SK-N-SH (cell line): ENCODE measurements at regions not wholly inside any gene's neighbourhood (a gene's known extent, or its start where the extent isn't known, plus 50 kb on each side); places are given as distances from the start of the nearest gene placed in this dataset.

Experiments
- CHD2 ChIP-seq: fragments of 150-350 bp; IDR thresholded peaks from 2 replicates; pipeline ENCODE4 v1.6.1; 2018; ENCODE audit warnings: low read length; ENCODE audit not compliant: partially characterized antibody
- CTCF ChIP-seq: fragments of 200-600 bp; sonication (generic); IDR thresholded peaks from 2 replicates; pipeline ENCODE4 v1.6.1; 2017; ENCODE audit warnings: antibody characterized with exemption, mild to moderate bottlenecking, moderate library complexity
- EZH2phosphoT487 ChIP-seq: fragments of 200-600 bp; sonication (generic); IDR thresholded peaks from 2 replicates; pipeline ENCODE4 v1.6.1; 2017; ENCODE audit warnings: low read depth, mixed run types, mild to moderate bottlenecking, antibody characterized with exemption, moderate library complexity, borderline replicate concordance
- FOXJ3 ChIP-seq: sonication (generic); formaldehyde crosslinking; IDR thresholded peaks from 2 replicates; pipeline ENCODE4 v1.5.1; 2020; ENCODE audit warnings: mild to moderate bottlenecking, missing genetic modification reagents
- MAX ChIP-seq: IDR thresholded peaks from 2 replicates; pipeline ENCODE4 v1.4.0; 2012; ENCODE audit warnings: low read depth
- NRF1 ChIP-seq: IDR thresholded peaks from 2 replicates; pipeline ENCODE4 v1.6.1; 2012; ENCODE audit warnings: low read depth, mild to moderate bottlenecking, low read length
- POLR2AphosphoS5 ChIP-seq: IDR thresholded peaks from 2 replicates; pipeline ENCODE4 v1.6.1; 2012; ENCODE audit warnings: low read depth, low read length
- RAD21 ChIP-seq: IDR thresholded peaks from 2 replicates; pipeline ENCODE4 v1.6.1; 2012; ENCODE audit warnings: mild to moderate bottlenecking, low read length
- RFX5 ChIP-seq: IDR thresholded peaks from 2 replicates; pipeline ENCODE4 v1.6.1; 2012; ENCODE audit warnings: mild to moderate bottlenecking, improper control_type of control experiment, low read length
- TAF1 ChIP-seq: IDR thresholded peaks from 2 replicates; pipeline ENCODE4 v1.6.1; 2012; ENCODE audit warnings: low read depth, mild to moderate bottlenecking, low read length, moderate library complexity, borderline replicate concordance
- USF1 ChIP-seq: IDR thresholded peaks from 2 replicates; pipeline ENCODE4 v1.4.0; 2012; ENCODE audit warnings: low read depth, borderline replicate concordance
- USF2 ChIP-seq: fragments of 150-350 bp; IDR thresholded peaks from 2 replicates; pipeline ENCODE4 v1.6.1; 2017; ENCODE audit warnings: antibody characterized with exemption, low read length, low read depth, borderline replicate concordance
- ZBTB33 ChIP-seq: IDR thresholded peaks from 2 replicates; pipeline ENCODE4 v1.4.0; 2012; ENCODE audit warnings: low read depth, borderline replicate concordance

GRCh38 chr1:59007429-59007819 lies 223.6 kb upstream of the JUN start:
- TF ChIP-seq USF1: no peak
- TF ChIP-seq POLR2AphosphoS5: no peak
- no peak for TF ChIP-seq USF2
- TF ChIP-seq MAX: no peak
- TF ChIP-seq CTCF: no peak
- TF ChIP-seq RAD21: no peak
- no peak for TF ChIP-seq NRF1
- no peak for TF ChIP-seq TAF1
- no peak for TF ChIP-seq EZH2phosphoT487
- no peak for TF ChIP-seq RFX5
- no peak for TF ChIP-seq CHD2
- TF ChIP-seq FOXJ3 (CRISPR knock-in tag): no peak
- TF ChIP-seq ZBTB33: no peak
